ENCODE measurements at regions not wholly inside any gene's neighbourhood (a gene's known extent, or its start where the extent isn't known, plus 50 kb on each side); places are given as distances from the start of the nearest gene placed in this dataset.

DNA sequence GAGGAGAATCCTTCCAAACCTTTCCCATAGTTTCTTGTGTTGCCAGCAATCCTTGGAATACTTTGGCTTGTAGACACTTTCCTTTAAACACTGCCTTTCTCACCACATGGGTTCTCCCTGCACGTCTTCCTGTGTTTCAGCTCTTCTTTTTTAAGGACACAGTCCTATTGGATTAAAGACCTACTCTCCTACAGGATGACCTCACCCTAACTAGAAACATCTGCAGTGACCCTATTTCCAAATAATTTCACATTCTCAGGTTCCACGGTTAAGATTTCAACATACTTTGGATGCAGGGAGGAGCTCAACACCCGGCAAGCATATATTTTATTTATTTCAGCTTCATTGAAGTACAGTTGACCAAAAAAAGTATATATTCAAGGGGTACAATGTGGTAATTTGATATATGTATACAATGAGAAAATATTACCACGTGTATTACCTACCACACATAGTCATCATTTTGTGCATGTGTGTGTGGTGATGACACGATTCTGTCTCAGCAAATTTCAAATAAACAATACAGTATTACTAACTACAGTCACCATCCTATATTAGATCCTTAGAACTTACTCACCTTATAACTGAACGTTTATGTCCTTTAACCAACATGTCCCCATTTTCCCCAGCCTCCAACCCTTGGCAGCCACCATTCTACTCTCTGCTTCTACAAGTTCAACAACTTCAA, 745.0 kb downstream of the CBLN2 start:
- Histone ChIP-seq H3K4me1 (ENCODE audit: control insufficient read depth in 2 of 3, insufficient read depth in 2 of 3, low read depth in 1 of 3, low read length in 3 of 3) (no peaks in the 10 kb centered on the region), H3K36me3 (ENCODE audit: control insufficient read depth in 2 of 3, insufficient read depth in 3 of 3, low read length in 3 of 3) (no peaks in the 10 kb centered on the region), H3K27ac (ENCODE audit: low read depth in 2 of 2, low read length in 2 of 2) (no peak overlapping the region), H3K9ac (ENCODE audit: low read length in 3 of 3) (no peak overlapping the region), H3K4me3 (ENCODE audit: low read length in 3 of 3) (no peak overlapping the region), H3K27me3 (ENCODE audit: control insufficient read depth, insufficient read depth, low read length) (no peaks in the 10 kb centered on the region), H3K9me3 (ENCODE audit: control insufficient read depth in 2 of 3, insufficient read depth in 1 of 3, low read length in 3 of 3) (no peaks in the 10 kb centered on the region)
- intact Hi-C loops (cut with DNase I): no loop called here
- FAIRE-seq (no peak), DNase-seq (no peak)
- TF ChIP-seq, protein P1, sequence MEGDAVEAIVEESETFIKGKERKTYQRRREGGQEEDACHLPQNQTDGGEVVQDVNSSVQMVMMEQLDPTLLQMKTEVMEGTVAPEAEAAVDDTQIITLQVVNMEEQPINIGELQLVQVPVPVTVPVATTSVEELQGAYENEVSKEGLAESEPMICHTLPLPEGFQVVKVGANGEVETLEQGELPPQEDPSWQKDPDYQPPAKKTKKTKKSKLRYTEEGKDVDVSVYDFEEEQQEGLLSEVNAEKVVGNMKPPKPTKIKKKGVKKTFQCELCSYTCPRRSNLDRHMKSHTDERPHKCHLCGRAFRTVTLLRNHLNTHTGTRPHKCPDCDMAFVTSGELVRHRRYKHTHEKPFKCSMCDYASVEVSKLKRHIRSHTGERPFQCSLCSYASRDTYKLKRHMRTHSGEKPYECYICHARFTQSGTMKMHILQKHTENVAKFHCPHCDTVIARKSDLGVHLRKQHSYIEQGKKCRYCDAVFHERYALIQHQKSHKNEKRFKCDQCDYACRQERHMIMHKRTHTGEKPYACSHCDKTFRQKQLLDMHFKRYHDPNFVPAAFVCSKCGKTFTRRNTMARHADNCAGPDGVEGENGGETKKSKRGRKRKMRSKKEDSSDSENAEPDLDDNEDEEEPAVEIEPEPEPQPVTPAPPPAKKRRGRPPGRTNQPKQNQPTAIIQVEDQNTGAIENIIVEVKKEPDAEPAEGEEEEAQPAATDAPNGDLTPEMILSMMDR (IDR thresholded peaks at IDR 0.05; ENCODE audit: borderline replicate concordance, extremely low read depth, insufficient read depth): no peak

DNA sequence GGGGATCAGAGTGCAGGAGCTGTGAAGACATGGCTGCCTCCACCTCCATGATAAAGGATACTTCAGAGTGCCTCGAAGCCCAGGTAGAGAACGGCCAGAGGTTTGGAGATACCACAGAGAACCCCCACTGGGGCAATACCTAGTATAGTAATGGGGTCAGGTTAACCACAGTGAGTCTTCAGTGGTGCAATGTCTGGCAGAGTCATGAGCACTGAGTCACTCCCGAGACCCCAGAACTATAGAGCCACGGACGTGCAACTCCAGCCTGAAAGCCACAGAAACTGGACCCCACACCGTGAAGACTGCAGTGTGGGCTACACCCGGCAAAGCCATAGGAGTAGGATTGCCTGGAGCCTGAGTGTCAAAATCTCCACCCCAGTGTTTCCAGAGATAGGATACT, 746.6 kb downstream of the CBLN2 start:
- FAIRE-seq: no peak
- TF ChIP-seq, protein P1 (IDR thresholded peaks at IDR 0.05; ENCODE audit: borderline replicate concordance, extremely low read depth, insufficient read depth): no peak
- Histone ChIP-seq H3K36me3 (ENCODE audit: control insufficient read depth in 2 of 3, insufficient read depth in 3 of 3, low read length in 3 of 3) (no peaks in the 10 kb centered on the region), H3K9ac (ENCODE audit: low read length in 3 of 3) (no peak overlapping the region), H3K4me3 (ENCODE audit: low read length in 3 of 3) (no peak overlapping the region), H3K9me3 (ENCODE audit: control insufficient read depth in 2 of 3, insufficient read depth in 1 of 3, low read length in 3 of 3) (no peaks in the 10 kb centered on the region), H3K4me1 (ENCODE audit: control insufficient read depth in 2 of 3, insufficient read depth in 2 of 3, low read depth in 1 of 3, low read length in 3 of 3) (no peaks in the 10 kb centered on the region), H3K27me3 (ENCODE audit: control insufficient read depth, insufficient read depth, low read length) (no peaks in the 10 kb centered on the region), H3K27ac (ENCODE audit: low read depth in 2 of 2, low read length in 2 of 2) (no peak overlapping the region)
- DNase-seq: no peak
- intact Hi-C loops (cut with DNase I): no loop called here

DNA sequence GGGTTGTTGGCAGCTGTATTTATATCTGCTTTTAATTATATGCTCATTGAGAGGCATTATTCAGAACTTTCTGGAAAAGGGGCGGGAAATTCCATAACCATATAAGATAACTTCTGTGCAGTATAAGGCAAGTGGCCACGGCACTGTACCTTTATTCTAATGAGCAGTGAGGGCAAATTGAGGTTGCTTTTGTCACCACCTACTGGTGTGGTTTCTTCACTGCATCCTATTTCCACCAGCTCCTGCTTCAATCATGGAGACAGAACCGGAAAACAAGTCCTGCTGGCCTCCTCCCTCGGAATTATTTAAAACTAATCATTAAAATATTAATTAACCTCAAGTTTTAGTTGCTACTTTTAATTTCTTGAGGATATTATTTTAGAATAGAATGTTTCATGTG, 759.4 kb downstream of the CBLN2 start:
- Histone ChIP-seq H3K4me3 (ENCODE audit: low read length in 3 of 3) (no peak overlapping the region), H3K36me3 (ENCODE audit: control insufficient read depth in 2 of 3, insufficient read depth in 3 of 3, low read length in 3 of 3) (no peaks in the 10 kb centered on the region), H3K4me1 (ENCODE audit: control insufficient read depth in 2 of 3, insufficient read depth in 2 of 3, low read depth in 1 of 3, low read length in 3 of 3) (no peaks in the 10 kb centered on the region), H3K27ac (ENCODE audit: low read depth in 2 of 2, low read length in 2 of 2) (no peak overlapping the region), H3K9me3 (ENCODE audit: control insufficient read depth in 2 of 3, insufficient read depth in 1 of 3, low read length in 3 of 3) (no peaks in the 10 kb centered on the region), H3K27me3 (ENCODE audit: control insufficient read depth, insufficient read depth, low read length) (no peaks in the 10 kb centered on the region), H3K9ac (ENCODE audit: low read length in 3 of 3) (no peak overlapping the region)
- TF ChIP-seq, protein P1 (IDR thresholded peaks at IDR 0.05; ENCODE audit: borderline replicate concordance, extremely low read depth, insufficient read depth): peak; percentile 19
- FAIRE-seq (no peak), DNase-seq (peak in 1 of 5 donors; percentile 15)
- intact Hi-C loops (cut with DNase I): no loop called here

DNA sequence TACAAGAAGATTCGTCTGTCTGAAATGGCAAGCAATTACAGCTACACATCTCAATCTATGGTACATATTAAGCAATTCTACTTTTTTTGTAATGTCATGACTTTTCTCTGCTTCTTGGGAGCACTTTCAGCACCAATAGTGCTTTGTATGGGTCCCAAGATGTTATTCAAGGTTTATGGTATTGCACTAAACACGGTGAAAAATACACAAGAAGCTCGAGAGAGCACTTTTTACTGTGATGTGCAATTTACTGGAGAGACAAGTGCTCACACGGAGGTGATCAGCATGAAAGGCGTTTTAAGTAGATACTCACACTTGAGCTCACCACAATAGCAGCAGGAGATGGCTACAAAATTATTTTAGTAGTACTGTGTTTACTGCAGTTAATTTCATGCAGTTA, 783.6 kb downstream of the CBLN2 start:
- H3K36me3 ChIP-seq (ENCODE audit: control insufficient read depth in 2 of 3, insufficient read depth in 3 of 3, low read length in 3 of 3): no peaks in the 10 kb centered on the region
- FAIRE-seq: no peak
- H3K9ac ChIP-seq (ENCODE audit: low read length in 3 of 3): no peak overlapping the region
- no peak overlapping the region for H3K4me3 ChIP-seq (ENCODE audit: low read length in 3 of 3)
- no peaks in the 10 kb centered on the region for H3K27me3 ChIP-seq (ENCODE audit: control insufficient read depth, insufficient read depth, low read length)
- H3K4me1 ChIP-seq (ENCODE audit: control insufficient read depth in 2 of 3, insufficient read depth in 2 of 3, low read depth in 1 of 3, low read length in 3 of 3): no peaks in the 10 kb centered on the region
- DNase-seq: no peak
- H3K9me3 ChIP-seq (ENCODE audit: control insufficient read depth in 2 of 3, insufficient read depth in 1 of 3, low read length in 3 of 3): no peaks in the 10 kb centered on the region
- intact Hi-C loops (cut with DNase I): no loop called here
- TF ChIP-seq, protein P1 (IDR thresholded peaks at IDR 0.05; ENCODE audit: borderline replicate concordance, extremely low read depth, insufficient read depth): no peak
- no peak overlapping the region for H3K27ac ChIP-seq (ENCODE audit: low read depth in 2 of 2, low read length in 2 of 2)
